ENCODE measurements at regions not wholly inside any gene's neighbourhood (a gene's known extent, or its start where the extent isn't known, plus 50 kb on each side); places are given as distances from the start of the nearest gene placed in this dataset.

- Histone ChIP-seq H3K4me1 (peaks cover 35% of the 10 kb centered on the region), H3K36me3 (ENCODE audit: low read depth, missing control alignments) (no peaks in the 10 kb centered on the region), H3K27ac (peak overlapping the region; percentile 46 to 82), H3K27me3 (no peaks in the 10 kb centered on the region), H3K9me3 (no peaks in the 10 kb centered on the region), H3K4me3 (no peak overlapping the region)
- intact Hi-C loops (cut with DNase I; ENCODE audit: low total_unique reads): no loop called here
- no peak for DNase-seq
- 87 to 93% methylated on average over 5 of the region's 5 CpGs for WGBS, 2 donors
- no peak for TF ChIP-seq CTCF (IDR thresholded peaks at IDR 0.05)
- TF ChIP-seq POLR2A (IDR thresholded peaks at IDR 0.05): no peak
These were observed 564.7 kb downstream of the TNS1 start for GRCh38 chr2:217438136-217438535.

- peak overlapping the region in 1 of 2 donors; percentile 82 for H3K27ac ChIP-seq
- peak; percentile 64 for DNase-seq
- peaks cover 43% of the 10 kb centered on the region for H3K4me1 ChIP-seq
- intact Hi-C loops (cut with DNase I; ENCODE audit: low total_unique reads): no loop called here
- WGBS, 2 donors: 54 to 69% methylated on average over 6 of the region's 6 CpGs
- no peak for TF ChIP-seq POLR2A (IDR thresholded peaks at IDR 0.05)
- TF ChIP-seq CTCF (IDR thresholded peaks at IDR 0.05): no peak
- no peaks in the 10 kb centered on the region for H3K27me3 ChIP-seq
- H3K4me3 ChIP-seq: no peak overlapping the region
- no peaks in the 10 kb centered on the region for H3K9me3 ChIP-seq
- no peaks in the 10 kb centered on the region for H3K36me3 ChIP-seq (ENCODE audit: low read depth, missing control alignments)
These were observed 565.4 kb downstream of the TNS1 start for GRCh38 chr2:217437290-217437870.

GRCh38 chr2:217436386-217436785 is 566.4 kb downstream of the TNS1 start:
- WGBS, 2 donors: 56 to 58% methylated on average over 5 of the region's 5 CpGs
- peak; percentile 57 for DNase-seq
- TF ChIP-seq CTCF (IDR thresholded peaks at IDR 0.05): no peak
- no peak overlapping the region for H3K4me3 ChIP-seq
- no peaks in the 10 kb centered on the region for H3K9me3 ChIP-seq
- no peaks in the 10 kb centered on the region for H3K27me3 ChIP-seq
- intact Hi-C loops (cut with DNase I; ENCODE audit: low total_unique reads): no loop called here
- H3K4me1 ChIP-seq: peaks cover 47% of the 10 kb centered on the region
- no peaks in the 10 kb centered on the region for H3K36me3 ChIP-seq (ENCODE audit: low read depth, missing control alignments)
- H3K27ac ChIP-seq: peak overlapping the region; percentile 41 to 80

GRCh38 chr2:217434180-217434975 is 568.4 kb downstream of the TNS1 start:
- Histone ChIP-seq H3K36me3 (ENCODE audit: low read depth, missing control alignments) (no peaks in the 10 kb centered on the region), H3K27ac (peak overlapping the region; percentile 35 to 65), H3K9me3 (no peaks in the 10 kb centered on the region), H3K4me1 (peaks cover 47% of the 10 kb centered on the region), H3K27me3 (no peaks in the 10 kb centered on the region), H3K4me3 (no peak overlapping the region)
- intact Hi-C loops (cut with DNase I; ENCODE audit: low total_unique reads): no loop called here
- TF ChIP-seq POLR2A (IDR thresholded peaks at IDR 0.05) (no peak), CTCF (IDR thresholded peaks at IDR 0.05) (no peak)
- DNase-seq: peak; percentile 96
- 22 to 25% methylated on average over 8 of the region's 8 CpGs for WGBS, 2 donors

Data from testis (tissue), 2 donors.